CD4-positive, alpha-beta T cell treated with Interleukin-15 for 4 hours (primary cell): ENCODE measurements at regions not wholly inside any gene's neighbourhood (a gene's known extent, or its start where the extent isn't known, plus 50 kb on each side); places are given as distances from the start of the nearest gene placed in this dataset.
A peak's percentile ranks its signal among the peaks of the same experiment; 100 is the strongest.
"Not testable (repeated sequence)": the region's sequence is repeated elsewhere in the genome, so short reads cannot be mapped to it uniquely, and the experiment has no call there.

ENCODE experiments used
- DNase-seq: peaks from one replicate; pipeline ENCODE4 v3.0.0-alpha.2; 2020; ENCODE audit warnings: low spot score

GRCh38 chr7:6990426-6991152, 164.5 kb upstream of the CCZ1B start:
- DNase-seq = not testable (repeated sequence)

DNA sequence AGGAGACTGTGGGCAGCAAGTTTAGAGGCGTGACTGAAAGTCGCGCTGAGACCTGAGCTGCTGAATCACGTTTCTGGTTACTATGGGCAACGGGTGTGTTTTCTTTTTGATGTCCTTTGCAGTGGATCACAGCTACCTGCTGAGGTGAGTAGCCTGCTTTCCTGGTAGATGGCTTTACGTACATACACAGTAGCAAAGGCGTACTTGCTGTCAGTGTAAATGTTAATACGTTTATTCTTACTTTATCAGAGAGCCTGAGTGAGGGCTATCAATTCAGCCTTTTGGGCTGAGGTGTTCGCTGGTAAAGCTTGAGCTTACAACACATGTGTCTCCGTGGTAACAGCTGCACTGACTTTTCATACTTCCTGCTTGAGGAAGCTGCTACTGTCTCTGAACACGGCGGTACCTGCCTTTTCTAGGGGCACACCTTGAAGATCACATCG, 165.1 kb upstream of the CCZ1B start:
- peak; percentile 79 for DNase-seq

GRCh38 chr7:6991686-6992085, 165.6 kb upstream of the CCZ1B start:
- not testable (repeated sequence) for DNase-seq

- DNase-seq = not testable (repeated sequence)
These were observed 166.1 kb upstream of the CCZ1B start for GRCh38 chr7:6992133-6992532.

- not testable (repeated sequence) for DNase-seq
These were observed 169.0 kb upstream of the CCZ1B start for GRCh38 chr7:6995026-6995425.

GRCh38 chr7:6995493-6996289, 169.6 kb upstream of the CCZ1B start:
- not testable (repeated sequence) for DNase-seq

- not testable (repeated sequence) for DNase-seq
These were observed 173.1 kb upstream of the CCZ1B start for GRCh38 chr7:6999067-6999666.

GRCh38 chr7:7002418-7003062, 176.5 kb upstream of the CCZ1B start:
- DNase-seq = no peak

GRCh38 chr7:7005303-7005702, 177.0 kb upstream of the C1GALT1 start:
- no peak for DNase-seq

GRCh38 chr7:7005949-7006348, 176.4 kb upstream of the C1GALT1 start:
- DNase-seq = not testable (repeated sequence)

GRCh38 chr7:7011241-7011640, 171.1 kb upstream of the C1GALT1 start:
- not testable (repeated sequence) for DNase-seq

DNA sequence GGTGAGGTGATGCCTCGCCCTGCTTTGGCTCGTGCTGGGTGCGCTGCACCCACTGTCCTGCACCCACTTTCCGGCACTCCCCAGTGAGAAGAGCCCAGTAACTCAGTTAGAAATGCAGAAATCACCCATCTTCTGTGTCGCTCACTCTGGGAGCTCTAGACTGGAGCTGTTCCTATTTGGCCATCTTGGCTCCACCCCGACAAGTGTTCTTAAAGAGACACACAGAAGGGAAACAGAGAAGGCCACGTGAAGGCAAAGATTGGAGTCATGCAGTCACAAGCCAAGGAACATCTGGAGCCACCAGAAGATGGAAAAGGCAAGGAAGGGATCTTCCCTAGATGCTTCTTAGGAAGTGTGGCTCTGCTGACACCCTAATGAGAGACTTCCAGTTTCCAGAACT, 170.6 kb upstream of the C1GALT1 start:
- not testable (repeated sequence) for DNase-seq

GRCh38 chr7:7014827-7015595, 167.3 kb upstream of the C1GALT1 start:
- no peak for DNase-seq

- no peak for DNase-seq
These were observed 164.6 kb upstream of the C1GALT1 start for GRCh38 chr7:7017707-7018280.

DNA sequence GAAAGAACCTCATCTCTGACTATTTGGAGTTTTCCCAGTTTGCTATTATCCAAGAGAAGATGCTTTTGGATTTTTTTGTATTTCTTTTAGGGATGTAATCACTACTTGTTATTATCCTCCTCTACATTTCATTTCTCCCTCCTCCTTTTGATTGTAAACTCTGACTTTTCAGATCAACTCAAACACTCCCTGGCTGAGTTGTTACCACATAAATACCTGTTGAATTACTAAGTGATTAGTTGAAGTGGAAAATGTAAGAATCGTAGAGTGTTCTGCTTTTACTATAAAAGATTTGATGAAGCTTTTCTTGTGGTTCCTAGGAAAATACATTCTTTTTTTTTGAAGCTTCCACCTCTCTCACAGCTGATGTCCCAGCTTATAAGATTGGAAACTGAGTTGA, 164.1 kb upstream of the C1GALT1 start:
- DNase-seq = no peak

- DNase-seq = no peak
These were observed 150.1 kb upstream of the C1GALT1 start for GRCh38 chr7:7032221-7032620.

- DNase-seq = no peak
These were observed 146.5 kb upstream of the C1GALT1 start for GRCh38 chr7:7035851-7036250.

GRCh38 chr7:7042286-7042893, 140.0 kb upstream of the C1GALT1 start:
- peak; percentile 4 for DNase-seq

- no peak for DNase-seq
These were observed 137.5 kb upstream of the C1GALT1 start for GRCh38 chr7:7044806-7045205.

DNA sequence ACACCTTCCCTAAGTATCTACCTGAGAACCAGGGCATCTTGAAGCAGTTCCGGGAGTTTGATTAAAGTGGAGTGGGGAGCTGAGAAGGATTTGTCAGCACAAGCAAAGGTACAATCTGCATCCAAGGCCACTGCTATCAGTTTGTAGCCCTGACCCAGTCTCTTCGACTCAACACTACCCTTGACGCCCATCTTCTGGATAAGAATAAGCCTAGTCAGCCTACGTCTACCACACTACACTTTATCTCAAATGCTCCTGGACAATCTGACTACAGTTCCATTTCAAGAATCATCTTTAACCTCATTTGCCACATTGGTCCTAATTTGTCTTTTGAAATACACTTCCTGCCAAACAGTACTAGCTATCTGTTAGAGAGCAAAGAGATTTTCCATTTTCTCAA, 134.1 kb upstream of the C1GALT1 start:
- DNase-seq = no peak
